ENCODE measurements at regions not wholly inside any gene's neighbourhood (a gene's known extent, or its start where the extent isn't known, plus 50 kb on each side); places are given as distances from the start of the nearest gene placed in this dataset.
"Not testable (repeated sequence)": the region's sequence is repeated elsewhere in the genome, so short reads cannot be mapped to it uniquely, and the experiment has no call there.

DNA sequence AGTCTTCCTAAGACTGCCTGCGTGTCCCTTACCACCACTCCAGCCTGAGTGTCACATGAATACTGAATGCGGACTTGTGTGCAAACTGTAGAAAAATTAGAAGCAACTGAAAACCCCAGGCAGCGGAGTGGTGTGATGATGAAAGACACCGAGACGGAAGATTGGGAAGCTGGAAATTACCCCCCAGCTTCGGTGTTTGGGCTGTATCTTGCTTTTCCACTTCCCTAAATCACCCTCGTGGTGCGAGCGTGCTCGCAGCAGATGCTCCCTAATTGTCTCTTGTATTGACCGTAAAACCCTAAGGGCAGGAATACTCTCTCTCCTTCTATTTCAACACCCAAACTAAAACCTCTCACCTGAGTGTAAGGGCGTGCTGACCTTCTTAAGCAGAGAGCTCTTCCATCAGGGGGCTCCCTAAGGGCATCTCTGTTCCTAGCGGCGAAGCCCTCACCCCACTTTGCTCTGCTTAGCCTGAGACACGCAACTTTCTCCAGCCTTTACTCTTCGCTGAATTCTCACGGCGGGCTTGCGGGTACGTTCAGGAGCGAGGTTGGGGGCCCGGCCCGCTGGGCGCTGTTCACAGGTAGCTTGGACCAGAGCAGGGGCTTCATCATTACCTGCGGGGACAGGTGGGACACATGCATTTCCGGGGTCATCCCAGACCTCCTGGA, 62.4 kb downstream of the CRYBB2 start:
- no peak for DNase-seq

DNA sequence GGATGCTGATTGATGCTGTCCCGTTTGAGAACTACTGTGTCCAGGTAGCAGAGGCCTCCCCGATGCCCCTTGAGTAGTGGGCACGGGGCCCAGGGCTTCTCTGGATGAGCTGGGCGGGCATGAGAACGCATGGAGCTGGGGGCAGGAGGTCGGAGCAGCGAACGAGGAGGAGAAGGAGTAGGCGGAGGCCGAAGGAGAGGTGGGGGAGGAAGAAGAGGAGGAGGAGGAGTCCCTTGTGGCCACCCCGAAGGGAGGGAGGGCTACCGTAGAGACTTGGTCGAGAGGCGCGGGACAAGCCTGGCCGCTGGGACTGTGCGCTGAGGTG, 62.9 kb downstream of the CRYBB2 start:
- no peak for DNase-seq

DNA sequence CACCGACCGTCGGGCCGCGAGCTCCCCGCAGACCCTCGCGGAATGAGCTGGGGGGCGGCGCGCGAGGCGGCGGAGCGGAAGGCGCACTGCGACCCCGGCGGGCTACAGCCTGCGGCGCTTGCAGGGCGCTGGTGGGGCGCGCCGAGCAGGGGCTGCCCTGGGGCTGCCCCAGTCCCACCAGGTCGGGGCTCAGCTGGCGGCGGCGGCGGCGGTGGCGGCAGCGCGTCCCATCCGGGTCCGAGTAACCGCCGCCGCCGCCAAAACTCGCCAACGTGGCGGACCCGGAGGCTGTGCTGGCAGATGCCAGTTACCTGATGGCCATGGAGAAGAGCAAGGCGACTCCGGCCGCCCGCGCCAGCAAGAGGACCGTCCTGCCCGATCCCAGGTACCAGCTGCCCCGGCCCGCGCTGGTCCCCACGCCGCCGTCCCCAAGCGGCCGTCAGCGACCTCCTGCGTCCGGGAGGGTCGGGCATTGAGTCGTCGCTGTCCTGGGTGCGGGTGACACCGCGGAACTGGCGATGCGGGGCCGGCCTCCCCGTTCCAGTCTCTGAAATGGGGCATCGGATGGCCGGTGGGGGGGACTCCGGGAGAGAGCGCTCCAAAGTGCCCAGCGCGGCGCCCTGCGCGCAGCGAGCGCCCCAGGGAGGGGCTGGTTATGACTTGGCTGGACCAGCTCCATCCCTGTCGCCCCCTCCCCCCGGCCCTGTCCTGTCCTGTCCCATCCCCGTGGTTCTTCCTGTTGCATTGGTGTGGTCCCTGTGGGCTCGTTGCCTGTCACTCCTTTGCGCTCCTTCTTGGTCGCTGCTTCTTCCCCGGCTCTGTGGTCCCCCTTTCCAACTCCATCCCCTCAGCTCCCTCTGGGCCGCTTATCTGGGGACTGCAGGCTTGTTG, 63.5 kb downstream of the CRYBB2 start:
- DNase-seq: no peak

- DNase-seq: not testable (repeated sequence)
Measured at GRCh38 chr22:25288481-25288880, 69.0 kb downstream of the CRYBB2 start.

DNA sequence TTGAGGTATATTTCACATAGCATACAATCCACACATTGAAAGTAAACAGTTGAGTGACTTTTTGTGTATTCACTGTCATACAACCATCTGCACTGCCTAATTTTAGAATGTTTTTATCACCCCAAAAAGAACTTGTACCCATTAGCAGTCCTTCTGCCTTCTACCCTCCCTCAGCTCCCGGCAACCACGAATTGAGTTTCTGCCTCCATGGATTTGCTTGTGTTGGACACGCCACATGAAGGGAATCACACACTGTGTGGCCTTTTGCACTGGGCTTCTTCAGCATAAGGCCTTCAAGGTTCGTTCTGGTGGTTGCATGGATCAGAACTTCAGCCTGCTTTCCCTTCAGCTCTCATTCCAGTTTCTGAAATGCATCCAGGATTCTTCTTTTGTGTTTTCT, 82.5 kb downstream of the CRYBB2 start:
- not testable (repeated sequence) for DNase-seq

GRCh38 chr22:25309586-25309985, 90.1 kb downstream of the CRYBB2 start:
- not testable (repeated sequence) for DNase-seq

DNA sequence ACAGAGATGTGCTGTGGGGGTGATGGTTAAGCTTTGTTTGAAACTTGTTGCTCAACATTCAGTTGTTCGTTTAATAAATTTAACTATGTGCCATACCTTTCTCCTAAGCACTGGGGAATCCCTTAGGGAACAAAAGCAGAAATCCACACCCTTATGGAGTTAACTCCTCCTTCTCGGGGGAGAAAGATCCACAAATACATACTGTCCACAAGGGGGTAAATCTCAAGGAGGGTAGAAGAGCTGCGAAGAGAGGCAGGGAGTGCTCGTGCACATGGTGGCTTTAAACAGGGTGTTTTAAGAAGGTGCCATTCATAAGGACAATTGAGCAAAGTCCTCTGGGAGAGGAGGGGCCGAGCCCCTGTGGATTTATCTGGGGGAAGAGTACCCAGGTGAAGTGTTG, 92.5 kb downstream of the CRYBB2 start:
- DNase-seq: not testable (repeated sequence)

DNA sequence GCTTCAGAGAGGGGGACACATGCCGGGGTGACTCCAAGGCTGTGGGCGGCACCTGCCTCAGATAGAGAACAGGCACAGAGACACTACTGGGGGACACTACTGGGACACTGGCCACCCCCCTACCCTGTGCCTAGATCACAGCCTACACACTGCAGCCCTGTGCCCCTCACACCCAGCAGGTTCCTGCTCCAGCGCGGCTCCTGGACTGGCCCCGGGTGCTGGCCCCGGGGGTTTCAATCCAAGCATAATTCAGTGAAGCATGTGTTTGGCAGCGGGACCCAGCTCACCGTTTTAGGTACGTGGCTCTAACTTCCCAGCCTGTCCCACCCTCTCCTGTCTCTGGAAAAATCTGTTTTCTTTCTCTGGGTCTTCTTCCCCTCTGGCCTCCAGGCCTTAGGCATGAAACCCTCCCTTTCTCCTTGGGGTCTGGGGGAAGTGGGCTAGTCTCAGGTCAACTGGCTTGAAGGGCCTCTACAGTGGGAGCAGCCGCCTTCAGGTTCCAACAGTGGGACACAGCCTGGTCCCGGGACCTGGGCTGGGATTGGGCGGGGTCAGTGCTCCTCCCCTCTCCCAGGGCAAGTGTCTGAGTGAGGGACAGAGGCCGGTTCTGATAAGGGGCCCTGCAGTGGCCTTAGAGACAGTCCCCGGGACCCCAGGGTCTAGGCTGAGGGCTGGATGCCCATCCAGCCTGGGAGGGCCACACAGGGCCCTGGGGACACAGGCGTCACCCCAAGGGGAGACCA, 98.8 kb downstream of the CRYBB2 start:
- no peak for DNase-seq

DNA sequence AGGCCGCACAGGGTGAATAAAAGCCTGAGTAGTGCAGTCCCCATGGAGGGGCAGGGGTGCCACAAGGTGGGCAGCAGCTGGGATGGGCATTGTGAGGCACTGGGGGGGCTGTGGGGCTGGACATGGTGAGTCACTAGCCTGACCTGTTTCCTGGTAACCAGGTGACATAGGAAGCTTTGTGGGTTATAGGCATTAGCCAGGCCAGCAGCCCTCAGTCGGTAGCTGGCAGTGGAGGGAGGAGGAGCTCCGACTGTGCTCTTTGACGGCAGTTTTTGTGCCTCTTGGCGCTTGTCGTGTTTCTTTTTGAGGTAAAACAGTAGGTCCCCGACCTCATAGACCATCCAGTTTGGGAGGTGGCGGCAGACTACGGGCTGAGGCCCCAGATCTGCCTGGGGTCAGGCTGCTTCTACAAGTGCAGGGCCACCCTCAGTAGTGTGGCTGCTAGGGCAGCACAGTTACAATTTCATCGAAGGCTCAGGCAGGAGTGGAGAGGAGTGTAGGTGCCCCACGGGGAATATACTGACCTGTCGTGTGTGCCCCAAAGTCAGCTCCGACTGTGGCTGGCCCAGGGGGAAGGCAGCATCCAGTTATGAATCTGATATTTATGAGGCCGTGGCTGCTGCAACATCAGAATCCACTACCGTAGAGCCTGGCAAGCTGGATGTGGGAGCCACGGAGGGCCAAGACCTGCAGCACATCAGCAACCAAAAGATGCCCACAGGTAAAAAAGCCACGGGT, 107.7 kb downstream of the CRYBB2 start:
- no peak for DNase-seq

DNA sequence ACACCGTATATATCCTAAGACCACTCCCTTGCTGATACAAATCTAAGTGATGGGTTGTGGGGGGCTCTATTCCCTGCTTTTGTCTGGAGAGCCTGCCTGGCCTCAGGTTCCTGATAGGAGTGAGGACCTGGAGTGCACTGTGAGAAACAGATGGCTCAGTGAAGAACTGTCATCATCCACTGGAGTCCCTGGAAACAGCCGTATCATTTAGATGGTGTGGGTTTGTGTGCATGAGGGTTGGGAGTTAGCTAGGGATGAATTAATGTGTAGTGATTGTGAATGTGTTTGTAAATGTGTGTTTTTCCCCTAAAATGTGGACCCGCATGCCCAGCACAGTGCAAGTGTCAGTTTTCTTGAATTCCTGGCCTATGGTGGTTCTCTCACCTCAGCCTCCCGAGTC, 111.6 kb downstream of the CRYBB2 start:
- no peak for DNase-seq

GRCh38 chr22:25331911-25332310, 112.5 kb downstream of the CRYBB2 start:
- not testable (repeated sequence) for DNase-seq

- DNase-seq: no peak
Measured at GRCh38 chr22:25332386-25332785, 112.9 kb downstream of the CRYBB2 start.

- DNase-seq: peak; percentile 30 to 56
Measured at GRCh38 chr22:25334162-25334490, 114.7 kb downstream of the CRYBB2 start.

DNA sequence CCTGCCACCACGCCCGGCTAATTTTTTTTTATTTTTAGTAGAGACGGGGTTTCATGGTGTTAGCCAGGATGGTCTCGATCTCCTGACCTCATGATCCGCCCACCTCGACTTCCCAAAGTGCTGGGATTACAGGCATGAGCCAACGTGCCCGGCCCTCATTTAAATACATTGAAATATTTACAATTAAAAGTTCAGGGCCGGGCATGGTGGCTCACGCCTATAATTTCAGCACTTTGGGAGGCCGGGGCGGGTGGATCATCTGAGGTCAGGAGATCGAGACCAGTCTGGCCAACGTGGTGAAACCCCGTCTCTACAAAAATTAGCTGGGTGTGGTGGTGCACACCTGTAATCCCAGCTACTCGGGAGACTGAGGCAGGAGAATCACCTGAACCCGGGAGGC, 115.2 kb downstream of the CRYBB2 start:
- not testable (repeated sequence) for DNase-seq

DNA sequence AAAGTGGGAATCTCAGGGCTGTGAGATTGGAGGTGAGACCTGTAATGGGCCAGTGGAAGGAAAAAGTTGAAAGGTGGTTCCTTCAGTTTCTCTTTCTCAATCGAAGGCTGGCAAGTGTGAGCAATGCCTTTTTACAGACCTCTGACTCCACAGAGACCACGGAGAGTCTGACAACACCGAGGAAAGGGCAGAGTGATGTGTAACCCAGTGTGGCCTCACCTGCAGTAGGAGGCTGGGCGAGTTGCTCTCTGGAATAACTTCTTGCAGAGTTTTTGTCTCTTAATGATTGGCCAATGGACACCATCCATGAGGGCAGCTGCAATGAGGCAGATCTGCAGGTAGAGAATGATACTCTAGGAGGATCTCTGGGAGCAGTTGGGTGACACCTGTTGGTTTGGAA, 115.8 kb downstream of the CRYBB2 start:
- DNase-seq: not testable (repeated sequence)

DNA sequence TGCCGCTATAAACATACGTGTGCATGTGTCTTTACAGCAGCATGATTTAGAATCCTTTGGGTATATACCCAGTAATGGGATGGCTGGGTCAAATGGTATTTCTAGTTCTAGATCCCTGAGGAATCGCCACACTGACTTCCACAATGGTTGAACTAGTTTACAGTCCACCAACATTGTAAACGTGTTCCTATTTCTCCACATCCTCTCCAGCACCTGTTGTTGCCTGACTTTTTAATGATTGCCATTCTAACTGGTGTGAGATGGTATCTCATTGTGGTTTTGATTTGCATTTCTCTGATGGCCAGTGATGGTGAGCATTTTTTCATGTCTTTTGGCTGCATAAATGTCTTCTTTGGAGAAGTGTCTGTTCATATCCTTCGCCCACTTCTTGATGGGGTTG, 121.1 kb downstream of the CRYBB2 start:
- DNase-seq: not testable (repeated sequence)

DNA sequence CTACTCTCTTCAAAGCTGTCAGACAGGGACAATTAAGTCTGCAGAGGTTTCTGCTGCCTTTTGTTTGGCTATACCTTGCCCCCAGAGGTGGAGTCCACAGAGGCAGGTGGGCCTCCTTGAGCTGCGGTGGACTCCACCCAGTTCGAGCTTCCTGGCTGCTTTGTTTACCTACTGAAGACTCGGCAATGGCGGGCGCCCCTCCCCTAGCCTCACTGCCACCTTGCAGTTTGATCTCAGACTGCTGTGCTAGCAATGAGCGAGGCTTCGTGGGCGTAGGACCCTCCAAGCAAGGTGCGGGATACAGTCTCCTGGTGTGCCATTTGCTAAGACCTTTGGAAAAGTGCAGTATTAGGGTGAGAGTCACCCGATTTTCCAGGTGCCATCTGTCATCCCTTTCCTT, 124.9 kb downstream of the CRYBB2 start:
- not testable (repeated sequence) for DNase-seq

- DNase-seq: no peak
Measured at GRCh38 chr22:25346859-25347751, 127.7 kb downstream of the CRYBB2 start.

- no peak for DNase-seq
Measured at GRCh38 chr22:25347752-25348102, 128.3 kb downstream of the CRYBB2 start.

- no peak for DNase-seq
Measured at GRCh38 chr22:25348391-25348790, 129.0 kb downstream of the CRYBB2 start.

GRCh38 chr22:25348996-25349395, 129.6 kb downstream of the CRYBB2 start:
- not testable (repeated sequence) for DNase-seq

- no peak for DNase-seq
Measured at GRCh38 chr22:25350551-25350971, 131.1 kb downstream of the CRYBB2 start.

Measured in SHP77 (cell line).